H9 (cell line): ENCODE measurements at regions not wholly inside any gene's neighbourhood (a gene's known extent, or its start where the extent isn't known, plus 50 kb on each side); places are given as distances from the start of the nearest gene placed in this dataset.

ENCODE experiments used
- DNase-seq: peaks from one replicate; pipeline ENCODE4 v3.0.0-alpha.2; 2017
- H2AFZ ChIP-seq: one replicate; pipeline ENCODE4 v1.6.1; 2013; ENCODE audit warnings: mild to moderate bottlenecking, low read length, control low read depth, moderate library complexity
- H2AK5ac ChIP-seq: 2 replicates; pipeline ENCODE4 v1.6.1; 2013; ENCODE audit warnings: low read length, control low read depth, mixed read lengths; ENCODE audit not compliant: insufficient read length
- H2BK120ac ChIP-seq: one replicate; pipeline ENCODE4 v1.6.1; 2013; ENCODE audit warnings: low read depth, mild to moderate bottlenecking, low read length, control low read depth, inconsistent platforms; ENCODE audit not compliant: poor library complexity, severe bottlenecking
- H2BK12ac ChIP-seq: 2 replicates; pipeline ENCODE4 v1.6.1; 2013; ENCODE audit warnings: low read length, control low read depth, mixed read lengths, low read depth; ENCODE audit not compliant: insufficient read length
- H2BK15ac ChIP-seq: 2 replicates; pipeline ENCODE4 v1.6.1; 2013; ENCODE audit warnings: low read depth, low read length, control low read depth
- H2BK20ac ChIP-seq: one replicate; pipeline ENCODE4 v1.6.1; 2013; ENCODE audit warnings: low read depth, mild to moderate bottlenecking, low read length, control low read depth, inconsistent platforms; ENCODE audit not compliant: poor library complexity, severe bottlenecking
- H2BK5ac ChIP-seq: 2 replicates; pipeline ENCODE4 v1.6.1; 2013; ENCODE audit warnings: low read length, control low read depth, mixed read lengths; ENCODE audit not compliant: insufficient read length
- H3K14ac ChIP-seq: 2 replicates; pipeline ENCODE4 v1.6.1; 2013; ENCODE audit warnings: low read length, control low read depth; ENCODE audit not compliant: insufficient read depth
- H3K18ac ChIP-seq: 2 replicates; pipeline ENCODE4 v1.6.1; 2013; ENCODE audit warnings: low read depth, mild to moderate bottlenecking, mixed read lengths, low read length, control low read depth; ENCODE audit not compliant: insufficient read length
- H3K23ac ChIP-seq: 2 replicates; pipeline ENCODE4 v1.6.1; 2013; ENCODE audit warnings: low read length, control low read depth, mixed read lengths, low read depth; ENCODE audit not compliant: insufficient read length
- H3K23me2 ChIP-seq: 2 replicates; pipeline ENCODE4 v1.6.1; 2013; ENCODE audit warnings: low read depth, mild to moderate bottlenecking, mixed read lengths, low read length, control low read depth; ENCODE audit not compliant: insufficient read length, poor library complexity, severe bottlenecking
- H3K27ac ChIP-seq: 2 replicates; pipeline ENCODE4 v1.5.1; 2013; ENCODE audit warnings: low read length, control low read depth, mixed read lengths, low read depth; ENCODE audit not compliant: insufficient read length
- H3K27me3 ChIP-seq: 2 replicates; pipeline ENCODE4 v1.6.1; 2013; ENCODE audit warnings: low read length, control low read depth, inconsistent platforms; ENCODE audit not compliant: insufficient read depth
- H3K4ac ChIP-seq: 2 replicates; pipeline ENCODE4 v1.6.1; 2013; ENCODE audit warnings: low read depth, mild to moderate bottlenecking, control low read depth, inconsistent platforms, low read length, moderate library complexity
- H3K4me1 ChIP-seq: 2 replicates; pipeline ENCODE4 v1.6.1; 2013; ENCODE audit warnings: low read length, control low read depth, inconsistent platforms; ENCODE audit not compliant: insufficient read depth
- H3K4me2 ChIP-seq: 2 replicates; pipeline ENCODE4 v1.6.1; 2013; ENCODE audit warnings: low read length, control low read depth, mixed read lengths; ENCODE audit not compliant: insufficient read length, insufficient read depth
- H3K56ac ChIP-seq: 2 replicates; pipeline ENCODE4 v1.6.1; 2013; ENCODE audit warnings: low read depth, mild to moderate bottlenecking, mixed read lengths, low read length, control low read depth; ENCODE audit not compliant: insufficient read length
- H3K79me1 ChIP-seq: 2 replicates; pipeline ENCODE4 v1.6.1; 2013; ENCODE audit warnings: low read depth, mild to moderate bottlenecking, moderate library complexity, low read length, control low read depth, inconsistent platforms; ENCODE audit not compliant: insufficient read depth, poor library complexity, severe bottlenecking
- H3K79me2 ChIP-seq: 2 replicates; pipeline ENCODE4 v1.6.1; 2013; ENCODE audit warnings: low read length, control low read depth, inconsistent platforms; ENCODE audit not compliant: insufficient read depth
- H3K9ac ChIP-seq: 2 replicates; pipeline ENCODE4 v1.6.1; 2013; ENCODE audit warnings: low read length, control low read depth, mixed read lengths; ENCODE audit not compliant: insufficient read length; ENCODE audit errors: extremely low read depth
- H3K9me3 ChIP-seq: one replicate; pipeline ENCODE4 v1.6.1; 2013; ENCODE audit warnings: low read depth, low read length, inconsistent platforms; ENCODE audit not compliant: control insufficient read depth
- H3T11ph ChIP-seq: one replicate; pipeline ENCODE4 v1.6.1; 2013; ENCODE audit warnings: mild to moderate bottlenecking, low read length, control low read depth, inconsistent platforms
- H4K20me1 ChIP-seq: one replicate; pipeline ENCODE4 v1.6.1; 2013; ENCODE audit not compliant: control insufficient read depth, insufficient read length, insufficient read depth
- H4K5ac ChIP-seq: 2 replicates; pipeline ENCODE4 v1.6.1; 2013; ENCODE audit warnings: low read depth, mild to moderate bottlenecking, mixed read lengths, low read length, control low read depth; ENCODE audit not compliant: insufficient read length
- H4K8ac ChIP-seq: replicated peaks from 2 replicates; pipeline ENCODE4 v1.6.1; 2013; ENCODE audit warnings: low read length, control low read depth, mixed read lengths, low read depth; ENCODE audit not compliant: insufficient read length
- H4K91ac ChIP-seq: 2 replicates; pipeline ENCODE4 v1.6.1; 2013; ENCODE audit warnings: low read depth, mild to moderate bottlenecking, moderate library complexity, mixed read lengths, low read length, control low read depth; ENCODE audit not compliant: insufficient read length
- H3K27ac Mint-ChIP-seq, 3 experiments: 2 replicates in 2 of 3; 3 replicates in 1 of 3; pipeline ENCODE4 v1.8.0; 2020 to 2021; ENCODE audit warnings: mixed read lengths in 3 of 3, mild to moderate bottlenecking in 1 of 3, moderate library complexity in 1 of 3
- H3K27me3 Mint-ChIP-seq: 2 replicates; pipeline ENCODE4 v1.8.0; 2021; ENCODE audit warnings: low read depth, mild to moderate bottlenecking, moderate library complexity, mixed read lengths
- H3K36me3 Mint-ChIP-seq, 3 experiments: 2 replicates in 2 of 3; 3 replicates in 1 of 3; pipeline ENCODE4 v1.8.0; 2020 to 2021; ENCODE audit warnings: low read depth in 3 of 3, mixed read lengths in 3 of 3; ENCODE audit not compliant: insufficient read depth in 1 of 3
- H3K4me1 Mint-ChIP-seq, 2 experiments: 2 replicates each; pipeline ENCODE4 v1.8.0; 2020; ENCODE audit warnings: mixed read lengths in 2 of 2
- H3K4me3 Mint-ChIP-seq, 2 experiments: 2 replicates in 1 of 2; 3 replicates in 1 of 2; pipeline ENCODE4 v1.8.0; 2020 to 2021; ENCODE audit warnings: mild to moderate bottlenecking in 2 of 2, mixed read lengths in 2 of 2, moderate library complexity in 1 of 2
- H3K9me3 Mint-ChIP-seq, 2 experiments: 2 replicates in 1 of 2; 3 replicates in 1 of 2; pipeline ENCODE4 v1.8.0; 2020; ENCODE audit warnings: mild to moderate bottlenecking in 2 of 2, mixed read lengths in 2 of 2, moderate library complexity in 1 of 2
- WGBS: extraction: QIAGEN DNeasy Blood & Tissue Kit; methylation state at CpG from one replicate; pipeline ENCODE4 v1.1.7; 2013; ENCODE audit warnings: missing lambda C conversion rate, low lambda C conversion rate, mixed read lengths; ENCODE audit not compliant: insufficient read length; ENCODE audit errors: extremely low coverage; 5-methylcytosine and 5-hydroxymethylcytosine counted together
- TF ChIP-seq, protein P1 (sequence below): fragments of 200-600 bp; sonication (generic); conservative IDR thresholded peaks from 3 replicates; pipeline ENCODE4 v1.8.0; 2021; ENCODE audit warnings: antibody characterized with exemption, mild to moderate bottlenecking

DNA sequence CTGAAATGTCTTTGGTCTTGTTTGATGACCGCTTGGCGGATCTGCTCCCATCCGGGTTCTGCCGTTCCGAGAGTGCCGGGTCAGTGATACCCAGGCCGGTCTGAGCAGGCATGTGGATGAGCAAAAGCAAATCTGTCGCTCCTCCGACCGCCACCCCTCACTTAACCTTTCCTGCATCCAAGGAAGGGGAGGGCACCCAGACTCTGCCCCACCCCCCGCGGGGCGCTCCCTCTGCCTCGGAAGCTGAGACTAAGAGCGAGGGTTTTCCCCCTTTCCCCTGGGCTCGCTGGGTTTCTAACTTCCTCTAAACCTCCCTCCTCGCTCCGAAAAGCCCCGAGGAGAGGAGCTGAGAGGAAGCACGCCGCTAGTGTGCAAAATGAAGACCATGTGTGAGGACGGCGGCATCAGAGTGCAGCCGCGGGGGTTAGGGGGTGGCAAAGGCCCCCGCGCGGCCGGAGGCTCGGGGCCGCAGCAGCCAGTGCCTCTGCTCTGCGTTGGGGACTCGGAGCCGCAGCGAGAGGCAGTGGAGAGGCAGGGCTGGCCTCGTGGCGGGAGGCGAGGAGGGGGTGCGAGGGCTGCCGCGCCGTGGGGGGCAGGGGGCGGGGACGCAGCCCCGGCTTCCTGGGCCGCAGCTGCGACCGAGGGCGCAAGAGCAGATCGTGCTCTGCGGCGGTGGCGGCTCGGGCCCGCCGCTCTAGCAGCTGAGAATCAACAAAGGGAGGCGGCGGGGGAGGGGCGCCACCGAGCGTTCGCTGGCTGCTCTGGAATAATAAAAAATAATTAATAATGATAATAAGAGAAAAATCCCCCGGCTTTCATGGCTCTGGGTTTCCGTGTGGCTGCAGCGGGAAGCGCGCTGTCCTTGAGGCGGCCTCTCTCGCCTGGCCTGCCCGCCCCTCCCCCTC is 55.8 kb upstream of the BCOR start:
- Histone ChIP-seq H3K4ac (no peak overlapping the region), H3K14ac (peak overlapping the region; percentile 66), H4K8ac (no peak overlapping the region), H3K4me1 (peaks cover 9% of the 10 kb centered on the region; the same call in 1 of the 2 replicates), H2AK5ac (no peak overlapping the region), H2BK120ac (no peak overlapping the region), H3K23ac (no peak overlapping the region), H3K27ac (no peak overlapping the region), H4K5ac (no peak overlapping the region), H3K79me1 (no peaks in the 10 kb centered on the region), H3K4me2 (peak overlapping the region; percentile 86), H4K91ac (no peak overlapping the region), H2BK15ac (no peak overlapping the region), H4K20me1 (peaks cover 5% of the 10 kb centered on the region), H3K56ac (no peak overlapping the region), H2AFZ (no peak overlapping the region), H3K9me3 (no peaks in the 10 kb centered on the region), H3T11ph (no peak overlapping the region), H3K23me2 (peaks cover 45% of the 10 kb centered on the region), H3K9ac (no peak overlapping the region), H2BK20ac (no peak overlapping the region), H3K27me3 (peaks cover 47% of the 10 kb centered on the region; the same call in 1 of the 2 replicates), H3K79me2 (no peaks in the 10 kb centered on the region; the same call in 1 of the 2 replicates), H2BK12ac (no peak overlapping the region), H3K18ac (no peak overlapping the region), H2BK5ac (no peak overlapping the region)
- Mint-ChIP-seq H3K4me1 (peaks cover 32 to 34% of the 10 kb centered on the region in 2 experiments), H3K27ac (no peak overlapping the region), H3K27me3 (peaks cover 59% of the 10 kb centered on the region), H3K4me3 (peak overlapping the region; percentile 67 to 84), H3K36me3 (peaks cover 0 to 2% (median 2%) of the 10 kb centered on the region in 3 experiments; a peak in 3 of 7 replicates), H3K9me3 (peaks cover 43 to 46% of the 10 kb centered on the region in 2 experiments)
- DNase-seq = peak; percentile 61
- no CpG with 5 or more reads among the region's 70 CpGs for WGBS
- TF ChIP-seq, protein P1, sequence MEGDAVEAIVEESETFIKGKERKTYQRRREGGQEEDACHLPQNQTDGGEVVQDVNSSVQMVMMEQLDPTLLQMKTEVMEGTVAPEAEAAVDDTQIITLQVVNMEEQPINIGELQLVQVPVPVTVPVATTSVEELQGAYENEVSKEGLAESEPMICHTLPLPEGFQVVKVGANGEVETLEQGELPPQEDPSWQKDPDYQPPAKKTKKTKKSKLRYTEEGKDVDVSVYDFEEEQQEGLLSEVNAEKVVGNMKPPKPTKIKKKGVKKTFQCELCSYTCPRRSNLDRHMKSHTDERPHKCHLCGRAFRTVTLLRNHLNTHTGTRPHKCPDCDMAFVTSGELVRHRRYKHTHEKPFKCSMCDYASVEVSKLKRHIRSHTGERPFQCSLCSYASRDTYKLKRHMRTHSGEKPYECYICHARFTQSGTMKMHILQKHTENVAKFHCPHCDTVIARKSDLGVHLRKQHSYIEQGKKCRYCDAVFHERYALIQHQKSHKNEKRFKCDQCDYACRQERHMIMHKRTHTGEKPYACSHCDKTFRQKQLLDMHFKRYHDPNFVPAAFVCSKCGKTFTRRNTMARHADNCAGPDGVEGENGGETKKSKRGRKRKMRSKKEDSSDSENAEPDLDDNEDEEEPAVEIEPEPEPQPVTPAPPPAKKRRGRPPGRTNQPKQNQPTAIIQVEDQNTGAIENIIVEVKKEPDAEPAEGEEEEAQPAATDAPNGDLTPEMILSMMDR = no peak; the same call in 2 of the 3 replicates
